HG03064 (cell line): ENCODE measurements at regions not wholly inside any gene's neighbourhood (a gene's known extent, or its start where the extent isn't known, plus 50 kb on each side); places are given as distances from the start of the nearest gene placed in this dataset.

Experiments
- ATAC-seq: cut with Tn5 transposase; IDR thresholded peaks from one replicate; pipeline ENCODE4 v1.9.1; 2021; ENCODE audit warnings: low read depth; ENCODE audit not compliant: unreplicated experiment

DNA sequence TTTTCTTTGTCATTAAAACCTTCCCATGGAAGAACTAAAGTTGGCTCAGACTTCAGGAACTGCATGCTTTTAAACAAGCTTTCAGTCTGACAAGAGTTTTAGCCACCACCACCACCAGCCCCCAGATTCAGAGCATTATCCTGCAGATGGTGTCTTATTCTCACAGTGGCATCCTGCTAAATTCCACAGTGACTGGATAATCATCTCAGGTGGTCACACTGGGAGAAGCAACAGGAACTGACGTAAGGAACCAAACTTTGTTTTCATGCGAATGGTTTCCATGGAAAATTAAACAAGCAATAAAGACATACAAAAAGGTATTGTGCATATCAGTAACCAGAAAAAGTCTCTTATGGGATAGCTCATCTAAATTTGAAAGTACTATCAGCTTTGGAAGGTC is 370.7 kb downstream of the FBXW7 start:
- ATAC-seq, result no peak

DNA sequence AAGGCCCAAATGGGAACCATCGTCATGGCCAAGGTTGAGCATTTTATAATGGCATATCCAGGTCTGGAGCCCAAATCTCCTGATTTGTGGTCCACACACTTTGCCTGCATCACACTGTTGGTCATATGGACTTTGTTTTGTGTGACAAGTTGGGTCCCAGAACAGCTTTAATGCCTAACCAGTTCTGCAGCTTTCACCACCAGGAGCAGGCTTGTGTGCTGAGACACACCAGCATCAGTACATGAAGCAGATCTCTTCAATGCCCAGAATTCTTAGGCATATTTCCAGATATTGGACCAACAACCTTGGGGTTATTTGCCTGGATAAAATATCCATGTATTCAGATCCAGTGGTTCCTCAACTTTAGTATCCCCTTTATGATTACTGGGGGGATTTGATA is 371.3 kb downstream of the FBXW7 start:
- ATAC-seq, result no peak

DNA sequence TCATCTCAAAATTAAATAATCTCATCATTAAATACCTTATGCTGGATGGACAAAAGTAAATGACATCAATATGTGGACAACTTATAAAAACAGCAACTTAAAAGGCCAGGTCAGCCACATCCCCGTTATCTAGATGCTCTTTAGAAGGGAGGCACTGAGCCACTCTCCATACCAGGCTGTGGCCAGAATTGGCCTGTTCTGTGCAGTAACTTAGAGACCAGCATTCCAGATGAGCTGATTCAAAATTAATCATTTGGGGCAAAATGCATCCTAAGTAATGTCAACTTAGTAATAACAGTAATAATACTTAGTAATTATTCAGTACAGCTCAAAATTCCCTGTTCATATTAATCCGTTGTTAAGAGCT is 373.6 kb downstream of the FBXW7 start:
- no peak for ATAC-seq

DNA sequence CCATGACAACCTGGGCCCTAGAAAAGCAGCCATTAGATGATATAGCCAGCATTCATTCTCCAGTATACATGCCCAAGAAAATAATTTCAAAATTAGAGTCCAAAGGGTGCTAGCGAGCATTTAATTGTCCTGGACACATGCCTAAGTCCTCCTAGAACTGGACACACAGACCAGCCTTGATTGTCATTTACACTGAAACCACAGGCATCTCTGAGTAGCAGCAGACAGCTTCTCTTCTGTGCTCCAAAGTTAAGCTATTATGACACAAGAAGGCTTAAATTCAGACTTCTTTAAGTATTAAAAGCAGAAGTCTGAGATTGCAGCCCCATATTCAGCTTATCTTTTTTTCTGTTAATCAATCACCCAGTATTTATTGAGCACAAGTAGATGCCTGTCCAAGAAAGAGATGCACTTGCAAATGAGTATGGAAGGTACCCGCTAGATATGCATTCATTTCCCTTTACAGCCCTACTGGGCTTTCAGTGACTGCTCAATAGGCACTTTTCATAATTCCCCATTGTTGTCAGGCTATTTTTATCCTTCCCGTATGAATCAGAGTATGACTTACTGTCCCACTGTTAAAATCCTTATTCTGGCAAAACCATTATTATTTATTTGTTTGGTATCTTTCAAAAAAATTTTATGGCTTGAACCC is 374.1 kb downstream of the FBXW7 start:
- ATAC-seq, result no peak

DNA sequence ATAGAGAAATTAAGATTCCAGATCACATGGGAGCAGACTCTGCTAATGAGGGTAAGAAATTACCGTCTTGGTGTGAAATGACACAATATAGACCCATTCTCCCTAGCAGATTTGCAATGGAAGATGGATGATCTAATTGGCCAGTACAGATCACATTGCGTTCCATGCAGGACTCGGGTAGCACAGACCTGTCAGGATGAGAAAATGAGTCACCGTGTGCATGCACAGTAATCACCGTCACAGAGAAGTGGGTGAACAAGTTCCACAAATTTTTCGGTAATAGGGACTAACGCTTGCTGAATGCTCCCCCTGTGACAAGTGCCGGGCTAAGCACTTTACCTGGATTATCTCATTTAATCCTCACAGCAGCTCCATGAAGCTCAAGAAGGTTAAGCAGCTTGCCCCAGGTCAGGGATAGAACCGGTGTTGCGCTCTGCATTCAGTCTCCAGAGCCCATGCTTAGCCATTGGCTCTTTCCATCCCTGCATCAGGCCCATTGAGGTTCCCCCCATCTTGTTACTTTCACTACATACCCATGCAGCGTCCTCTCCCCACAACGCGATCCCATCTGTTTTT is 375.6 kb downstream of the FBXW7 start:
- no peak for ATAC-seq

DNA sequence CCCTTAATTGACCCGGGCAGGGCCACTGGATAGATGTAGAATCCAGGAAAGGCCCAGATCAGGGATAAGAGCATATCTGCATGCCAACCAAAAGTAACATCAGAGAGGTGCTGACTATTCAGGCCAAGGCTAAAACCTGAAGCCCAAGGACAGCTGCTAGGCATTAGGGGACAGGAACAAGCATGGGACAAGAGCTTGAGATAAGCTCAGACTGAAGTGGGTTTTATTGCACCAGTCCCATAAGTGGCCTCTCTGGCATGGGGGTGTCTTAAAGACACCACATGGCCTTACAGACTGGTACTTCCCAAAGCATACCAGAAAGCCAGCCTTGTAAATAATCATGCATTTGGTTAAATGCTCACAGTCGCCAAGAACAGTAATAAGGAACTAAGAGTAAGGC is 376.1 kb downstream of the FBXW7 start:
- no peak for ATAC-seq

DNA sequence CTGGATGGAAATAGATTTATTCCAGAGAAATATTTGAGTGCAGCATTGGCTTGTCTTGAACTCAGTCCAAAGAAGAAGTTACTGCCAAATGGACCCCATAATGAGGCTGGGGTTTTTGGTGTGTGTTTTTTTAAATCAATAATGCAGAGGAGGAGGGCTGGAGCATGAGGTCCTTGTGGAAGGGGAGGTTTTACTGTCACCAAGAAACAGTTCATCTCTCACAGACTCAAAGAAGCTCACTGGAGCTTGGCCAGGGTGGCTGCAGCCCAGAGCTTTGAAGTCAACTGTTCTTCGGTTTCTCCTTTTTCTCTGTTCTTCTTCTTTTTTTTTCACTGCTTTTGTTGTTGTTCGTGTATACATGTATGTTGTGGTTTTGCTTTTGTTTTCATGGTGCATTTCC is 377.7 kb downstream of the FBXW7 start:
- ATAC-seq, result no peak

DNA sequence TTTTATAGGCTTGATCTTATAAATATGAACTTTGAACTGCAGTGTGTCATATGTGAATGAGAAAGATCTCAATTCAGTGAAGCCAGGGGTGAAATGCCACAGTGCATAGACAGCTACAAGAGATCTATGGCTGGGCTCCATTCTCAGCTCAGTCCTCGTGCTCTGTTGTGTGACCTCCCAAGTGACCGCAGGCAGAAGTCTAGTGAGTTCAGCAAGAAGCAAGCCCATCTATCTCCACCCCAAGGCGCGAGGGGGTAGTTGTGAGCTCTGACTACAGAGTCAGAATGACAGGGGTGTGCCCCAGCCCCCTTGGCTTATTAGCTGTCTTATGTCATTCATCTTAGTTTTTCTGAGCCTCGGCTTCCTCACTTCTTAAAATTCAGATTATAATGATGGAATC is 378.3 kb downstream of the FBXW7 start:
- ATAC-seq, result no peak

DNA sequence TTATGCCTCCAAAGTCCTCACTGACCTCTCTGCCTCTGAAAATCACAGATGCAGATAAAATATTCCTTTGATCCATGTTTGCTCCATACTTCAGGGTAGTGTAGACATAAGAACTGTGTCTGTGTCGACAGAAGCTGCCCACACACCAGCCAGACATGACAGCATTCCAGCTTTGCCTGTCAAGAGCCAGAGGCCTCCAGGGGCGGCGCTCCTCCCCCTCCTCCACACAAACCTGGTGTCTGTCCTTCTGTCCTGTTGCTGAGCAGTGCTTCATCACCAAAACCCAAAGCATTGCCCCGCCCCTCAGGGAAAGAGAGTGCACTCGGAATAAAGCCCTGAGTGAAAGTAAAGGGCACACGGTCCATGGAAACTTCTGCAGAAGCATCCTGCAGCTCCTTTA is 379.4 kb downstream of the FBXW7 start:
- no peak for ATAC-seq

DNA sequence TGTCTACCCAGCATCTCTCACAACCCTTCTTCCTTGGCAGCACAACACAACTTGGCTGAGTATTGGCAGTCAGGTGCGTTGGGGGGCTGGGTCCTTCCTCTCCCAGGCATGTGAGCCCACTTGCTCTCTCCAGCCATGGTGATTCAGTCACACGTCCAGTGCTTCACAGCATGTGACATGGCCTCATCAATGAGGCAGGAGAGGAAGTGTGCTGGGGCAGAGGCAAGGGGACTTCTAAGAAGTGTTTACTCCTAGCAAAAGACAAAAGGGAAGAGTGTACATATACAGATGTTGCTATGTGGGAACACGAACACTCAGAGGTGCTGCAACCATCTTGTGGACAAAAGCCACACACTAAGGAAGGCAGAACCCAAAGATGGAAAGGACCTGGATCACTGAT is 380.8 kb downstream of the FBXW7 start:
- ATAC-seq, result no peak

DNA sequence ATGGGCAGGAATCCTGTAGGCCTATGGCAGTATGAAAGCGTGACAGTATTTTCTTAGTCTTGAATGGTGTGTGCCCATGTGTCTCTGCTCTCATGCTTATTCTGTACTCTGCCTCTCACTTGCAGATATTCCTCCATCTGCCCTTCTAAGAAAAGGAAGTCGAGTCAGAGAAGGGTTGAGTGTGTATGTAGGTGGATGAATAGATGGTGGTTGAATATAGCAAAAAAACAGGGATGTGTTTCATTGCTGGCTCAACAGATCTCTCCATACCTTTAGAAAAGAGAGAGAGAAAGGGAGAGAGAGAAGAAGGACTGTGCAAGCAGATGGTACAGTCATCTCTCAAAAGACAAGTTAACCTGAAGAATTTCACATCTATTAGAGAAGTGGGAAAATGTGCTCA is 381.5 kb downstream of the FBXW7 start:
- no peak for ATAC-seq

DNA sequence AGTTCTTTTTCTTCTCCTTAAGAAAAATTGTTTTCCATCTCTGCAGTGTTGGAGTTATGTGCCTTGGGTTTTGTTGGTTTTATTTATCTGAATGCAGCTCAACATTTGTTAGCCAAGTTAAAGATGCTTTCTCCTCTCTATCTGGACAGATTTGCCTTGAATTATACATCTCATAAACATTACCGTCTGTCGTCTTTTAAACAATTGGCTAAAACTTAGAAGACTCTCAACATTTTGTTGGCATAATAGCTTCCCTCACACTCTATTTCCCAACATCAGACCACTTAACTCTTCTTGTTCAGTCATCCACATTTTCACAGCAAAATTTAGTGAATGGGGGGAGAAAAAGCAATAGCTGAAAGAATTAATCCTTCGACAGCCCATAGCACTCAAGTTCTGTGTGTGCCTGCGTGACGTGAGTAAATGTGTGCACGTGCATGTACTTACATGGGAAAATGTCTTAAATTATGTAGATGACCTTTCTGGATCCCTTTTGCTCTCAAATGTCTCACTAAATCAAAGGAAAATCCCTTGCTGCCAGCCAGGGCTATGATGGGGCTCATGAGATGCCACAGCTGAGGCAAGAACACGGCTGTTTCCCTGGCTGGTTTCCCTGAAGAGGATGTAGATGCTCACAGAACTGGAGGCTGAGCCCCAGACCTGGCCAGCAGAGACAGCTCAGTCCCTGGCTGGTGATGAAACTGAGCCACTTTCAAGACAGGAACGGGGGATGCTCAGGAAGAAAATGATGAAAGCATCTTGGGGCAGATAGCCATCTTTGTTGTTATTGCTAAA is 382.2 kb downstream of the FBXW7 start:
- ATAC-seq, result no peak

DNA sequence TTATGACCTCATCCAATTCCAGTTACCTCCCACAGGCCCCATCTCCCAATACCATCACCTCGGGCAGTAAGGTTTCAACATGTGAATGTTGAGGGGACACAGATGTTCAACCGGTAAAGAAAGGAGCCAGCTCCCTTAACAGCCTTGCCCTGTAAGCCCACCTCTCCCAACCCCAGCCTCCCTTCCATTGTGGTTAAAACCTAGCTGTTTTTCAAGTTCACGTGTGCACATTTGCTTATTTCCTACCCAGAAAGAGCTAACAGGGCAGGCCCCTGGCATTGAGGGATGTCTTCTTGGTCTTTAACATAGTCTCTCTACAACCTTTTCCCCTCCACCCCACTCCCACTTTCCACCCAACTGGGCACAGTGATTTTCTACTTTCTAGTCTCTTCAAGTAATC is 385.7 kb downstream of the FBXW7 start:
- ATAC-seq, result no peak

DNA sequence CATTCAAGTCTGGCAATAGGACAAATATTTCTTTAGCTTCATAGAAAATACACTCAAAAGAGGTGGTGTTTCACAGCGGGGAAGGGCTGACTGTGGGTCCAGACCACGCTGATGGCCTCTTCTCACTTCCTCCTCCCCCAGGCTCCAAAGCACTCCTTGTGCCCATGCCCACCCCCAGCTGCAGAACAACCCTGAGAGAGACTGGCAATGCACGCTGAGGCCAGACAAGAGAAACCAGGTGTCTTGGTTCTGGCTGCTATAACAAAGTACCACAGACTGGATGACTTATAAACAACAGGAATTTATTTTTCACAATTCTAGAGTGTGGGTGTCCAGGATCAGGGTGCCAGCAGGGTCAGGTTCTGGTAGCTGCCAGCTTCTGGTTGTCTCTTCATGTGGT is 386.1 kb downstream of the FBXW7 start:
- ATAC-seq, result no peak

DNA sequence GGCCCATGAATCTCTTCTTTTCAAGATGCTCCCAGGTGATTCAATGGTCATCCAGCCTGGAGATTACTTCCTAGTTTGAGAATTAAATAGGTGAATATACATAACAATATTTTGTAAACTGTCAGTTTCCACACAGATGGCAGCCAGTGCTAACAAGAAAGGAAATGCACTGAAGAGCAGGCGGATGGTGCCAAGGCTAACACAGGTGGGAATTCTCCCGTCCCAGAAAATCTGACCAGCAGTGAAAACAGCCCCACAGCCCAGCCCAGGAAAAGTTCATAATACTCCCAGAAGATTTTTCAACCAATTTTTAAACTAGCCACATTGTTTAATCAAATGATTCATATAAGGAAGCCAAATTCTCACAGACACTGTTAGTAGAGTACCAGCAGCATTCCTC is 387.2 kb upstream of the GATB start:
- ATAC-seq, result no peak

DNA sequence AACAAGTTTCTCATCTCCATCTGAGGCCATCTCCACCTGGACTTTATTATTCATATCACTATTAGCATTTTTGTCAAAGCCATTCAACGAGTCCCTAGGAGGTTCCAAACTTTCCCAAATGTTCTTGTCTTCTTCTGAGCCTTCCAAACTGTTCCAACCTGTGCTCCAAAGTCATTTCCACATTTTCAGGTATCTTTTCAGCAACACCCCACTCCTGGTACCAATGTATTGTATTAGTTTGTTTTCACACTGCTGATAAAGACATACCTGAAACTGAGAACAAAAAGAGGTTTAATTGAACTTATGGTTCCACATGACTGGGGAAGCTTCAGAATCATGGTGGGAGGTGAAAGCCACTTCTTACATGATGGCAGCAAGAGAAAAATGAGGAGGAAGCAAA is 385.4 kb upstream of the GATB start:
- ATAC-seq, result no peak

DNA sequence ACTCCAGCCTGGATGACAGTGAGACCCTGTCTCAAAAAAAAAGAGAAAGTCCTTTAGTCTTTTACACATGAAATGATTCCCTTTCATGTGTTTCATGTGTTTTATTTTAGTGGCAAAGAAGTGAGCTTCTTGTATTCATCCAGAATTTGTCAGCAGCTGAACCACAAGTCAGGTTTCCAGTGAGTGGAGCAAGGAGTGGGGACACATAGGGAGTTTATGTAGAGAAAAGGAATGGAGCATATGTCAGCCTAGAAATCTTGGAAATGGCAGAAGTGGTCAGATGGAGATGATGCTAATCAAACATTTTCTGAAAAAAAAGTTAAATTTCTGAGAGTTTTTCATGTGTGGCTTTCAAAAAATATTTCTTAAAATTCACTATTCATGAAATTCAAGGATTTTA is 383.0 kb upstream of the GATB start:
- ATAC-seq, result no peak

DNA sequence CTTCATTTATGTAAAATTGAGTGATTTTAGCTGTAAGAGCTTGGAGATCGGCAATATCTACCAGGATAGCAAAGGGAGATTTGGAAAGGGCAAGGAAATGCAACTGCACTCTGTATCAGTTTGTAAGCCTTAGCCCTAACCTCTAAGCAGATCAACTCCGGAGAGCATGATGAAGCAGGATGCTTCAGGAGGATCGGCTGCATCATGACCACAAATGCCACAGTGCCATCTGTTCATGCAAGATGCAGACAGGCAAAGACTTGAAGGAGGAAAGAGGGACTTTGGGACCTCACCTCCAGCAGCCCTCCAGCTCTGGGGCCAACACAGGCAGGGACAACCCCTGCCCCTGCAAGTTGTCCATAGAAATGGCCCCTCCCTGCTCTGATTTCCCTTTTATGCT is 377.6 kb upstream of the GATB start:
- ATAC-seq, result no peak

DNA sequence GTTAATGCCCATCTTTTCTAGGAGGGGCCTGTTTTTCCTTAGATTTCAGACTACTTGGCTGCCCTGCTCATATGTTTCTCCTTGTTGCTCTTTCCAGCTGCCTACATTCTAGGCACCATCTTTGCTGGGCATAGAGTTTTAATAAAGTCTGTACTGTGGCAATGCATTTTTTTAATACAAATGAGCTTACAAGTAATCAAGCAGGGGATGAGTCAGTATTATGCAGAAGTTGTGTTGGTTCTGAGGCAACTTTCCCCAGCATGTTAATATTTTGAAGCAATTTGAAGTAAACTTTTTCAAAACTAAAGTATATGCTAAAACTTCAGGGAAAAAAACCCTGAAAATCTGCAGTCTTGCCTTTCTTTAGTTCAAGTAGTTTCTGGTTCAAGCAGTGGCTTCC is 372.0 kb upstream of the GATB start:
- ATAC-seq, result no peak

DNA sequence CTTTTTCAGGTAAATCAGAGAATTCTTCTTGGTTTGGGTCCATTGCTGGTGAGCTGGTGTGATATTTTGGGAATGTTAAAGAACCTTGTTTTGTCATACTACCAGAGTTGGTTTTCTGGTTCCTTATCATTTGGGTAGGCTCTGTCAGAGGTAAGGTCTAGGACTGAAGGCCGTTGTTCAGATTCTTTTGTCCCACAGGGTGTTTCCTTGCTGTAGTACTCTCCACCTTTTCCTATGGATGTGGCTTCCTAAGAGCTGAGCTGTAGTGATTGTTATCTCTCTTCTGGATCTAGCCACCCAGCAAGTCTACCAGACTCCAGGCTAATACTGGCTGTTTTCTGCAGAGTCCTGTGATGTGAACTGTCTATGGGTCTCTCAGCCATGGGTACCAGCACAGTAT is 367.5 kb upstream of the GATB start:
- no peak for ATAC-seq

DNA sequence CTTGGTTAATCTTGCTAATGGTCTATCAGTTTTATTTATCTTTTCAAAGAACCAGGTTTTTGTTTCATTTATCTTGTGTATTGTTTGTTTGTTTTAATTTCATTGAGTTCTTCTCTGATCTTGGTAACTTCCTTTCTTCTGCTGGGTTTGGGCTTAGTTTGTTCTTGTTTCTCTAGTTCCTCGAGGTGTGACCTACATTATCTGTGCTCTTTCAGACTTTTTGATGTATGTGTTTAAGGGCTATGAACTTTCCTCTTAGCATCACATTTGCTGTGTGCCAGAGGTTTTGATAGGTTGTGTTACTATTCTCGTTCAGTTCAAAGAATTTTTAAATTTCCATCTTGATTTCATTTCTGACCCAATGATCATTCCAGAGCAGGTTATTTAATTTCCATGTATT is 365.4 kb upstream of the GATB start:
- ATAC-seq, result no peak

DNA sequence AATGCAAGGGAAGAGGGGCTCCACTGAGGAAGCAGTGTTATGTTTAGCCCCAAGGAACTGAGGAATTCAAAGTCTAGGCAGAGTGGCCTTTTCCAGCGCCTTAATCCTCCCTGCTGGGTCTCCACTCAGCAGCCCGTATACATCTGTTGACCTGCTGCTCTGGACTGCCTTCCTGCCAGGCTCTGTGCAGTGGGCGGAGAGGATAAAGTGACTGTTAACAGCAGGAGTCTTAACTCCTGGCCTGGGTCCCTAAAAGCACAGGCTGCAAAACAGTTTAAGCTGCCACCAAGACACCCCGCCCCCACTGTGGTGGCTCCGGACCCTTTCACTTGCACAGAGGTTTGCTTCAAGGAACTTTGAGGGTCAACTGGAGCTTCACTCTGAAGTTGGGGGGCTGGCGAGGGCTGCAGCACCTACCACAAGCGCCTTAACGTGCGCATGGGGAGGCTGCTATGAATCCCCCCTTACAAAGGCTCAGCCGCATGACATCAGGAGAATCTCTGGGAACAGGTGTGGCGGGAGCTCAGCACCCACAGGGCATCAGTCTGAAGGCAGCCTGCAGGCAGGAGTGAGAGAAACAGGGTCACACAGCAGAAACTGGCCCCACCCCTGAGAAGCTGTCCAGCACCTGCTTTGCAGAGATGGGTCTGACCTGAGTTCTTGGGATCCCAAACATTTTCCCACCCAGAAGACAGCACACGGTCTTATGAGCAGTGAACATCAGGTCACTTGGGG is 358.2 kb upstream of the GATB start:
- ATAC-seq, result no peak
